HEK293 (cell line): ENCODE measurements at regions not wholly inside any gene's neighbourhood (a gene's known extent, or its start where the extent isn't known, plus 50 kb on each side); places are given as distances from the start of the nearest gene placed in this dataset.

Experiments
- CTCF ChIA-PET: fragments of 350-600 bp; formaldehyde crosslinking; extraction: SDS; loops from one replicate; lab custom pipeline; 2021; ENCODE audit warnings: antibody characterized with exemption; lab: Yijun Ruan, JAX
- POLR2A ChIA-PET: fragments of 300-600 bp; formaldehyde crosslinking; extraction: SDS; loops from one replicate; lab custom pipeline; 2020; ENCODE audit warnings: antibody characterized with exemption, inconsistent platforms; lab: Yijun Ruan, JAX
- H3K27ac ChIP-seq: fragments of 200-500 bp; sonication (Bioruptor generic); 2 replicates; pipeline ENCODE4 v1.5.1; 2014; ENCODE audit warnings: low read depth, low read length, control low read depth, inconsistent platforms; ENCODE audit errors: extremely low read depth
- H3K36me3 ChIP-seq, 2 experiments: fragments of 200-500 bp in 1 of 2; sonication (Bioruptor generic) in 1 of 2; 1 replicate in 1 of 2; 2 replicates in 1 of 2; pipeline ENCODE4 v1.5.1; 2014 to 2017; ENCODE audit warnings: inconsistent platforms in 2 of 2, low read length in 2 of 2; ENCODE audit not compliant: control insufficient read depth in 2 of 2, insufficient read depth in 1 of 2
- H3K4me1 ChIP-seq: fragments of 200-500 bp; sonication (Bioruptor generic); 2 replicates; pipeline ENCODE4 v1.5.1; 2014; ENCODE audit warnings: mild to moderate bottlenecking, low read length, inconsistent platforms; ENCODE audit not compliant: control insufficient read depth, insufficient read depth
- H3K4me3 ChIP-seq: 2 replicates; pipeline ENCODE4 v1.5.1; 2011; ENCODE audit warnings: low read depth, mild to moderate bottlenecking, control low read depth, low read length, moderate library complexity
- H3K9me3 ChIP-seq: fragments of 200-500 bp; sonication (Bioruptor generic); 2 replicates; pipeline ENCODE4 v1.5.1; 2014; ENCODE audit warnings: low read depth, low read length, inconsistent platforms; ENCODE audit not compliant: control insufficient read depth, insufficient read depth
- EGR2 ChIP-seq: fragments of 450-650 bp; formaldehyde crosslinking; IDR thresholded peaks from 2 replicates; pipeline ENCODE4 v1.5.1; 2016; ENCODE audit warnings: low read depth, missing biosample characterization, missing genetic modification characterization
- KLF17 ChIP-seq: fragments of 450-650 bp; formaldehyde crosslinking; IDR thresholded peaks from 2 replicates; pipeline ENCODE4 v1.5.1; 2016; ENCODE audit warnings: missing biosample characterization, missing genetic modification characterization
- KLF9 ChIP-seq: fragments of 450-650 bp; formaldehyde crosslinking; IDR thresholded peaks from 2 replicates; pipeline ENCODE4 v1.5.1; 2016; ENCODE audit warnings: missing biosample characterization, missing genetic modification characterization, low read depth
- MYNN ChIP-seq: fragments of 450-650 bp; formaldehyde crosslinking; IDR thresholded peaks from 2 replicates; pipeline ENCODE4 v1.5.1; 2016; ENCODE audit warnings: missing biosample characterization, missing genetic modification characterization, borderline replicate concordance
- PRDM1 ChIP-seq: fragments of 450-650 bp; formaldehyde crosslinking; IDR thresholded peaks from 2 replicates; pipeline ENCODE4; 2016; ENCODE audit warnings: missing biosample characterization, missing genetic modification characterization
- PRDM10 ChIP-seq: fragments of 450-650 bp; formaldehyde crosslinking; IDR thresholded peaks from 2 replicates; pipeline ENCODE4 v1.5.1; 2016; ENCODE audit warnings: missing biosample characterization, missing genetic modification characterization
- REST ChIP-seq: fragments of 450-650 bp; formaldehyde crosslinking; IDR thresholded peaks from 2 replicates; pipeline ENCODE4 v1.5.1; 2016; ENCODE audit warnings: missing biosample characterization, missing genetic modification characterization
- TRIM28 ChIP-seq: IDR thresholded peaks from 2 replicates; pipeline ENCODE4 v1.6.1; 2011; ENCODE audit warnings: low read length, control low read depth, borderline replicate concordance
- ZBTB11 ChIP-seq: fragments of 450-650 bp; formaldehyde crosslinking; conservative IDR thresholded peaks from 2 replicates; pipeline ENCODE4 v1.5.1; 2016; ENCODE audit warnings: low read depth, missing biosample characterization, missing genetic modification characterization
- ZNF169 ChIP-seq: fragments of 450-650 bp; formaldehyde crosslinking; IDR thresholded peaks from 2 replicates; pipeline ENCODE4 v1.5.1; 2016; ENCODE audit warnings: missing biosample characterization, missing genetic modification characterization
- ZNF175 ChIP-seq: fragments of 450-650 bp; formaldehyde crosslinking; IDR thresholded peaks from 2 replicates; pipeline ENCODE4 v1.5.1; 2016; ENCODE audit warnings: missing biosample characterization, missing genetic modification characterization
- ZNF239 ChIP-seq: fragments of 450-650 bp; formaldehyde crosslinking; IDR thresholded peaks from 2 replicates; pipeline ENCODE4 v1.5.1; 2016; ENCODE audit warnings: missing biosample characterization, missing genetic modification characterization
- ZNF266 ChIP-seq: fragments of 450-650 bp; formaldehyde crosslinking; IDR thresholded peaks from 2 replicates; pipeline ENCODE4 v1.5.1; 2016; ENCODE audit warnings: missing biosample characterization, missing genetic modification characterization, low read depth
- ZNF335 ChIP-seq: fragments of 450-650 bp; formaldehyde crosslinking; conservative IDR thresholded peaks from 2 replicates; pipeline ENCODE4 v1.5.1; 2016; ENCODE audit warnings: missing biosample characterization, missing genetic modification characterization
- ZNF548 ChIP-seq: fragments of 450-650 bp; formaldehyde crosslinking; IDR thresholded peaks from 2 replicates; pipeline ENCODE4 v1.5.1; 2016; ENCODE audit warnings: missing biosample characterization, missing genetic modification characterization
- ZNF623 ChIP-seq: fragments of 450-650 bp; formaldehyde crosslinking; IDR thresholded peaks from 2 replicates; pipeline ENCODE4 v1.5.1; 2016; ENCODE audit warnings: missing biosample characterization, missing genetic modification characterization
- ZNF624 ChIP-seq: fragments of 450-650 bp; formaldehyde crosslinking; IDR thresholded peaks from 2 replicates; pipeline ENCODE4 v1.5.1; 2017; ENCODE audit warnings: missing biosample characterization, missing genetic modification characterization

- no peak overlapping the region for H3K4me3 ChIP-seq
- H3K36me3 ChIP-seq: no peaks in the 10 kb centered on the region
- no peak overlapping the region for H3K27ac ChIP-seq
- POLR2A ChIA-PET: no interaction called here
- TF ChIP-seq PRDM10 (tag by site-specific recombination): no peak
- 0 out of 2 replicates have a peak, but pooled peaks have one; percentile 11 for TF ChIP-seq ZNF335
- TF ChIP-seq, all 188 proteins: peak for 1
- no peaks in the 10 kb centered on the region for H3K4me1 ChIP-seq
- H3K9me3 ChIP-seq: no peaks in the 10 kb centered on the region
- CTCF ChIA-PET: interaction anchor here (0.7 kb wide), 1 partner anchor 781 kb away, joined by 3 read pairs; no protein-coding TSS in a partner anchor
These were observed 252.9 kb upstream of the CBLB start for GRCh38 chr3:106121491-106122289.

GRCh38 chr3:106124818-106125217 is 256.0 kb upstream of the CBLB start:
- no peaks in the 10 kb centered on the region for H3K4me1 ChIP-seq
- no peaks in the 10 kb centered on the region for H3K9me3 ChIP-seq
- H3K36me3 ChIP-seq: no peaks in the 10 kb centered on the region
- POLR2A ChIA-PET: no interaction called here
- no peak overlapping the region for H3K4me3 ChIP-seq
- CTCF ChIA-PET: no interaction called here
- H3K27ac ChIP-seq: no peak overlapping the region
- no peak for TF ChIP-seq ZNF266 (tag by site-specific recombination)
- no peak for TF ChIP-seq KLF9 (tag by site-specific recombination)
- no peak for TF ChIP-seq ZNF623 (tag by site-specific recombination)
- TF ChIP-seq PRDM1 (tag by site-specific recombination): no peak
- TF ChIP-seq TRIM28: no peak
- TF ChIP-seq MYNN (tag by site-specific recombination): no peak
- TF ChIP-seq ZNF239 (tag by site-specific recombination): no peak
- no peak for TF ChIP-seq ZNF169 (tag by site-specific recombination)
- no peak for TF ChIP-seq ZNF175 (tag by site-specific recombination)
- TF ChIP-seq ZNF548 (tag by site-specific recombination): no peak

GRCh38 chr3:106125321-106125720 is 256.5 kb upstream of the CBLB start:
- CTCF ChIA-PET: no interaction called here
- TF ChIP-seq ZBTB11 (tag by site-specific recombination): no peak
- TF ChIP-seq EGR2 (tag by site-specific recombination): no peak
- TF ChIP-seq REST: no peak
- no peak for TF ChIP-seq TRIM28
- no peak for TF ChIP-seq KLF17
- TF ChIP-seq ZNF624 (tag by site-specific recombination): no peak
- no peak overlapping the region for H3K27ac ChIP-seq
- no peak overlapping the region for H3K4me3 ChIP-seq
- no peaks in the 10 kb centered on the region for H3K9me3 ChIP-seq
- H3K36me3 ChIP-seq: no peaks in the 10 kb centered on the region
- POLR2A ChIA-PET: no interaction called here
- H3K4me1 ChIP-seq: no peaks in the 10 kb centered on the region
